CD4-positive, alpha-beta T cell (primary cell): ENCODE measurements at regions not wholly inside any gene's neighbourhood (a gene's known extent, or its start where the extent isn't known, plus 50 kb on each side); places are given as distances from the start of the nearest gene placed in this dataset.

Experiments
- ATAC-seq: fragments of 200-7000 bp; cut with Tn5 transposase; one replicate; pipeline ENCODE4 v1.10.0; 2022; ENCODE audit warnings: mild to moderate bottlenecking; ENCODE audit not compliant: poor library complexity
- CTCF ChIA-PET: fragments of 350-600 bp; sonication (Branson Sonifier 250); formaldehyde crosslinking; loops from one replicate; lab custom pipeline; 2021; ENCODE audit warnings: antibody characterized with exemption, inconsistent platforms; lab: Charles Lee
- POLR2A ChIA-PET: fragments of 350-600 bp; sonication (Branson Sonifier 250); formaldehyde crosslinking; loops from one replicate; lab custom pipeline; 2021; ENCODE audit warnings: antibody characterized with exemption, inconsistent platforms; lab: Charles Lee
- DNase-seq, 14 experiments: peaks; one replicate each; pipeline ENCODE4 v3.0.0-alpha.2; 2013 to 2020; ENCODE audit warnings: mixed read lengths in 2 of 14
- H3K27ac ChIP-seq, 2 donors: one replicate each; pipeline versions ENCODE4 v1.5.1 to v1.7.0; 2013; ENCODE audit warnings: low read length in 2 of 2, low read depth in 1 of 2, mild to moderate bottlenecking in 1 of 2
- H3K27me3 ChIP-seq, 2 experiments: 1 replicate in 1 of 2; 2 replicates in 1 of 2; pipeline versions ENCODE4 v1.6.1 to v1.7.0; 2013; ENCODE audit warnings: low read length in 2 of 2, control low read depth in 1 of 2, mild to moderate bottlenecking in 1 of 2, moderate library complexity in 1 of 2; ENCODE audit not compliant: insufficient read depth in 2 of 2, control insufficient read depth in 1 of 2
- H3K36me3 ChIP-seq: one replicate; pipeline ENCODE4 v1.6.1; 2013; ENCODE audit warnings: low read length, control low read depth; ENCODE audit not compliant: insufficient read depth
- H3K4me1 ChIP-seq: one replicate; pipeline ENCODE4 v1.6.1; 2013; ENCODE audit warnings: low read length, control low read depth; ENCODE audit not compliant: insufficient read depth
- H3K4me3 ChIP-seq: one replicate; pipeline ENCODE4 v1.5.1; 2013; ENCODE audit warnings: mild to moderate bottlenecking, low read length, moderate library complexity
- H3K9me3 ChIP-seq, 2 experiments: 1 replicate in 1 of 2; 2 replicates in 1 of 2; pipeline versions ENCODE4 v1.6.1 to v1.7.0; 2013; ENCODE audit warnings: low read length in 2 of 2, mild to moderate bottlenecking in 2 of 2, control low read depth in 1 of 2, moderate library complexity in 1 of 2; ENCODE audit not compliant: control insufficient read depth in 1 of 2, insufficient read depth in 1 of 2
- H3K27ac Mint-ChIP-seq: one replicate; pipeline ENCODE4 v1.8.0; 2020; ENCODE audit warnings: mixed read lengths
- H3K27me3 Mint-ChIP-seq: one replicate; pipeline ENCODE4 v1.8.0; 2021; ENCODE audit warnings: mixed read lengths
- H3K36me3 Mint-ChIP-seq: one replicate; pipeline ENCODE4 v1.8.0; 2021; ENCODE audit warnings: low read depth, mixed read lengths
- H3K4me1 Mint-ChIP-seq: one replicate; pipeline ENCODE4 v1.8.0; 2021; ENCODE audit warnings: low read depth, mixed read lengths
- H3K4me3 Mint-ChIP-seq: one replicate; pipeline ENCODE4 v1.8.0; 2020; ENCODE audit warnings: mild to moderate bottlenecking, mixed read lengths
- H3K9me3 Mint-ChIP-seq: one replicate; pipeline ENCODE4 v1.8.0; 2020; ENCODE audit warnings: mixed read lengths
- CTCF ChIP-seq: fragments of 200-600 bp; IDR thresholded peaks from one replicate; pipeline ENCODE4 v1.8.0; 2022; ENCODE audit warnings: antibody characterized with exemption, mild to moderate bottlenecking
- intact Hi-C, 2 experiments: fragments of 100-400 bp; cut with DNase I in 1 of 2; cut with micrococcal nuclease in 1 of 2; formaldehyde crosslinking; loops; one replicate each; pipeline versions ENCODE4 v1.15.1 to v1.9.0; 2023 to 2025; cut with DNase I, micrococcal nuclease

DNA sequence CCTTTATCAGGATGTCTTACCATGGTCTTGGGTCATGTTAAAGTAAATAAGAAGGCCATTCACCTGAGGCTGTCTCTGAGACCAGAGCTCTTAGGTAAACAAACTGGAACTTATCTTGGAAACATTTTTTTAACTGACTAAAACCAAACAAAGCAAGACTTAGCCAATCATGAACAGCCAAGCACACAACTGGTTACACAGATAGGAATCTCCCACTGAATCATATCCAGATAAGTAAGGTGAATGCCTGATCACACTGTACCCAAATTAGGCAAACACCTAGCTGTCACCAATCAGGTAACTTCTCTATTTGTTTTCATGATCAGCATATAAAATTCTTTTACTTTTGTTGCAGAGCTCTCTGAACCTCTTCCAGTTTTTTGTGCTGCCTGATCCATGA is 205.4 kb downstream of the CNTN3 start:
- no peak for ATAC-seq
- Histone ChIP-seq H3K9me3 (peaks cover 0 to 2% of the 10 kb centered on the region in 2 experiments), H3K4me1 (no peaks in the 10 kb centered on the region), H3K36me3 (no peaks in the 10 kb centered on the region), H3K27ac (no peak overlapping the region), H3K4me3 (no peak overlapping the region), H3K27me3 (no peaks in the 10 kb centered on the region)
- no peak for TF ChIP-seq CTCF
- Mint-ChIP-seq H3K4me1 (no peaks in the 10 kb centered on the region), H3K36me3 (no peaks in the 10 kb centered on the region), H3K27me3 (no peaks in the 10 kb centered on the region), H3K9me3 (peaks cover 7% of the 10 kb centered on the region), H3K4me3 (no peak overlapping the region), H3K27ac (no peak overlapping the region)
- ChIA-PET CTCF (no interaction called here), POLR2A (no interaction called here)
- intact Hi-C loops = no loop called here
- DNase-seq = no peak

DNA sequence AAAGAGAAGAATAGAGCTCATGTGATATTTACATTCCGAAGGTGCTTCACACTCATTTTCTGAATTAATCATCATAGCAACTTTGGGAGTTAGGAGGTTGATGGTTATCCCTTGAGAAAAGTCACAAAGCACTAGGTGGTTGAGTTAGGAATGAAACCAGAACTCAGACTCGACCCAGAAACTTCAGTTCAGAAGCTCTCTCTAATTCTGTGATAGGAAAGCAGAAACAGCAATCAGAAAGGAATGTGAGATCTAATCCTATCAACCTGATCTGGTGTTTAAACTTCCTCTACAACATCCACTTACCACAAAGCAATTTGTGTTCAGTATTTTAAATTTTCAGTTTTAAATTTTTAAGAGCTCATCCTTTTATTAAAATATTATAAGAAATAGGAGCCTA is 211.2 kb downstream of the CNTN3 start:
- no peaks in the 10 kb centered on the region for H3K27me3 ChIP-seq
- intact Hi-C loops = no loop called here
- no peaks in the 10 kb centered on the region for H3K36me3 Mint-ChIP-seq
- H3K27ac ChIP-seq = no peak overlapping the region
- no peaks in the 10 kb centered on the region for H3K36me3 ChIP-seq
- DNase-seq (no peak), ATAC-seq (no peak)
- no peak for TF ChIP-seq CTCF
- H3K9me3 ChIP-seq = peaks cover 0 to 2% of the 10 kb centered on the region in 2 experiments
- no peaks in the 10 kb centered on the region for H3K4me1 Mint-ChIP-seq
- POLR2A ChIA-PET = no interaction called here
- H3K9me3 Mint-ChIP-seq = peaks cover 16% of the 10 kb centered on the region
- no peak overlapping the region for H3K4me3 Mint-ChIP-seq
- H3K27ac Mint-ChIP-seq = no peak overlapping the region
- CTCF ChIA-PET = no interaction called here
- H3K4me3 ChIP-seq = no peak overlapping the region
- H3K4me1 ChIP-seq = no peaks in the 10 kb centered on the region
- H3K27me3 Mint-ChIP-seq = no peaks in the 10 kb centered on the region

DNA sequence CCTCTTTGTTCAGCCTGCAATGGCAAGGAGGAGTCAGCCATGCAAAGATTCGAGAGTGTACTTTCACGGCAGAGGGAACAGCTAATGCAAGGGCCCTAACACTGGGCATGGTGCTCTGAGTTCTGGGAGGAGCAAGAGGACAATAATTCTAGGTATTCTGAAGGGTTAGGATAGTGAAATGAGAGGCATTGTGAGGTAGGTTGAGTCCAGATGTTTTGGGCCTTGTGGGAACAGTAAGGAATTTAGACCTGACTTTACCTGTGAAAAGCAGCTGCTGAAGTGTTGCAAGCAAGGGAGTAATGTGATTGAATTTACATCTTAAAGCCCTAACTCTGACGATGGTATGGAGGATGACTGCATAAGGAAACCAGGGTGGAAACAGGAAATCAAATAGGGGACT is 211.6 kb downstream of the CNTN3 start:
- ChIA-PET CTCF (no interaction called here), POLR2A (no interaction called here)
- DNase-seq = no peak
- TF ChIP-seq CTCF = no peak
- ATAC-seq = no peak
- no peaks in the 10 kb centered on the region for H3K4me1 Mint-ChIP-seq
- H3K27ac Mint-ChIP-seq = no peak overlapping the region
- H3K27ac ChIP-seq = no peak overlapping the region
- no peaks in the 10 kb centered on the region for H3K27me3 Mint-ChIP-seq
- H3K9me3 ChIP-seq = peaks cover 0 to 2% of the 10 kb centered on the region in 2 experiments
- H3K4me3 Mint-ChIP-seq = no peak overlapping the region
- intact Hi-C loops = no loop called here
- no peak overlapping the region for H3K4me3 ChIP-seq
- H3K4me1 ChIP-seq = no peaks in the 10 kb centered on the region
- H3K36me3 Mint-ChIP-seq = no peaks in the 10 kb centered on the region
- no peaks in the 10 kb centered on the region for H3K27me3 ChIP-seq
- H3K9me3 Mint-ChIP-seq = peaks cover 15% of the 10 kb centered on the region
- no peaks in the 10 kb centered on the region for H3K36me3 ChIP-seq
